GM21447 (cell line): ENCODE measurements at regions not wholly inside any gene's neighbourhood (a gene's known extent, or its start where the extent isn't known, plus 50 kb on each side); places are given as distances from the start of the nearest gene placed in this dataset.

Source experiments
- ATAC-seq: cut with Tn5 transposase; IDR thresholded peaks from one replicate; pipeline ENCODE4 v1.9.1; 2021; ENCODE audit not compliant: unreplicated experiment

GRCh38 chr21:28791595-28792282, 200.9 kb downstream of the LTN1 start:
- ATAC-seq: no peak

DNA sequence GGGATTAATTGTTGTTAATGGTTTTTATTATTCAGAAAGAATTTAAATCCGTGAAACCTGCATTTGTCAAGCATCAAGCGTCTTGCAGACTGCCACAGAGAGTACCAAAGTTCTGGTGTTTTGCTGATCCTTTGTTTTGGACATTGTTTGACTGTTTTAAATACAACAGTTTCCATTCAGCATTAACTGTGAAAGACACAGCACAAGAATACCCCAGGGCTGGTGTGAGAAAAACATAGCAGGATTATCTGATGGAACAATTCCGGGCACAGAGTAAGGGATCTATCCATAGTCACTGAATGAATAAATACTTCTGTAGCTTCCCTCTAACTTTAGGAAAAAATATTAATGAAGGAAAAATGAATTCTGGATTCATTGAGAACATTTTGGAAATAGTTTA, 202.3 kb downstream of the LTN1 start:
- ATAC-seq: no peak

DNA sequence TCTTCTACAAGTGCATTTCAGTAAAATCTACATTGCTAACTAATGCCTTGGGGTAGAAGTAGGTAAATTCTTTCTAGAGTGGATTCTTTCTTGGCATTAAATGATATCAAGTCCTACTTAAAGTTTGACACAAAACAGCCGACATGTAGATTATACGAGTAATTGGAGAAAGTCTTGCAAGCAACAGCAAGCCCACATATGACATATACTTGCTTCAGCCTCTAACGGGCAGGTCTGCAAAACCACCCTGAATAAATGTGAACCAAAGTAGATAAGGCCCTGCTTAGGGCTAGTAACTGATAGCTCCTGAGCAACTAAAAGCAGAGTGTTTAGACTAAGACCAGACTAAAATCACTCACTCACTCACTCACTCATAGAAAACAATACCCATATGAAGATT, 203.2 kb downstream of the LTN1 start:
- no peak for ATAC-seq

GRCh38 chr21:28788030-28788429, 204.6 kb downstream of the LTN1 start:
- no peak for ATAC-seq

GRCh38 chr21:28783641-28784185, 209.0 kb downstream of the LTN1 start:
- ATAC-seq: no peak

GRCh38 chr21:28781602-28782276, 210.9 kb downstream of the LTN1 start:
- ATAC-seq: no peak

GRCh38 chr21:28779914-28780313, 212.8 kb downstream of the LTN1 start:
- no peak for ATAC-seq

DNA sequence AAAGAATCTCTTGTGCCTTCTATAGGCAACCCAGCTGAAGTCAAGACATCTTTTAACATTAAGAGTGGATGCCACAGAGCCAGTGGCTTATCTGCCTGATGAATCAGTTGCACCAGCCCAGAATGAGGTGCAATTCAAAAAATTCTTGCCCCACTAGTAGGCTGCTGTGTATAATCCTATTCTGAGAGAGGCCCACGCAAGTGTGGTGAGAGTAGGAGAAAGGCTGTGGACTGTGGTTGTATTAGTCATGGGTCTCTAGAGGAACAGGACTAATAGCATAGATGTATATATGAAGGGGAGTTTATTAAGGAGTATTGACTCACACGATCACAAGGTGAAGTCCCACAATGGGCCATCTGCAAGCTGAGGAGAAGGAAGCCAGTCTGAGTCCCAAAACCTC, 216.4 kb downstream of the LTN1 start:
- ATAC-seq: no peak

DNA sequence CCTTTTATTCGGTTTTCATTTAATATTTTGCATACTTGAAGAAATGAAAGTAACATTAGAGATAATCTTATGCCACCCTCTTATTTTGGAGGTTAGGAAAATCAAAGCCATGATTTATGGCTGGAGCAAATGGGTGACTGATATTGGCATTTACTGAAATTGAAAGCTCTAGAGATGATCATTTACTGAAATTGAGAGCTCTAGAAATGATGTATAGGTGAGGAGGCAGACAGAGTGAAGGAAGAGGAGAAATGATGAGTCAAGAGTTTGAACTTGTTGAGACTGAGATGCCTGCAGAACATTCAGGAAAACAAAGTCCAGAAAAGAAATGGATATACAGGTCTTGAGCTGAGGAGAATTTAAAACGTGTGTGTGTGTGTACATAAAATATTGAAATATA, 217.6 kb downstream of the LTN1 start:
- no peak for ATAC-seq

DNA sequence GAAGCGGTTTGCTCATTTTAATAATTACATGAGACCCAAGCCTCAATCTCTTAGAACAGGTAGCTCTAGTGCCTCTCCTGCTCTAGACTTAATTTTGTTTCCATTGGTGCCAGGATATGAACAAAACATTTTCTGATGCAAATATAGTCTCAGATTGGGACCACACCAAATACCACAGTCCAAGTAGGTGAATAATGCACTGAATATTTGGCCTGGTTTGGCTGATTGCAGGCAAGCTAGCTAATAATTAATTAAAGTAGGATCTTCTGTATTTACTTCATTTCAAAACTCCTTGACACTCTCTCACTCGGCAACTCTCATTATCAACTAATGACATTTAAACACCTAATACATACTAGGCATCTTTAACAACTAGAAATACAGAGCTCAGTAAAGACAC, 219.6 kb downstream of the LTN1 start:
- no peak for ATAC-seq

DNA sequence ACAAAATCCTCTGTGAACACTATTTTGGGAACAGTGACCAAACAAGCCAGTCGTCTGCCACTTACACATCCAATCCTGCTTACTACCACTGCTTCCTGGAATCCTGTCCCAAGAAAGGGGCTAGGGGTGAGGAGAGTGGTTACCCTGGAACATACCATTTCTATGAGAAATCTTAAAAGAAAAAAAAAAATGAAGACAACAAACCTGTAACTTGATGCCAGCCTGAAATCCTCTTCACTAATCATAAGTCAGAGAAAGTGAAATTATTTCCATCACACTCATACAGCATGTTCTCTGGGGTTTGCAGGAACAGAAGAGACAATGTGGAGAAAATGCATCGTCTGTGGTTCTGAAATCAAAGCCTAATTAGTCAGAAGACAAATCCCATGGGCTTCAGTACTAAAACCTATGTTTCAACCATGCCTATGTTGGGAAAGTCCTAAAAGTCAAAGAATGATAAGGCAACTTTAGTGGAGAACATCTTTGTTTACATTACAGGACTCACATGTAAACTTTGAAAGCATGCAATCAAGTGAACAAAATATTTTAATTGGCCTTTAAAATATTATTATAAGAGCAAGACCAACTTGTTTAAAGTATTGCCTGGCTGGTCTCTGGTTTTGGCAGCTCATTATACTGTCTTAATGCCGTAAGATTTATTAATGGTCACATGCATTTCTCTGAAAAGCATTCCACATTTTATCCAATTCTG, 220.7 kb downstream of the LTN1 start:
- ATAC-seq: no peak

DNA sequence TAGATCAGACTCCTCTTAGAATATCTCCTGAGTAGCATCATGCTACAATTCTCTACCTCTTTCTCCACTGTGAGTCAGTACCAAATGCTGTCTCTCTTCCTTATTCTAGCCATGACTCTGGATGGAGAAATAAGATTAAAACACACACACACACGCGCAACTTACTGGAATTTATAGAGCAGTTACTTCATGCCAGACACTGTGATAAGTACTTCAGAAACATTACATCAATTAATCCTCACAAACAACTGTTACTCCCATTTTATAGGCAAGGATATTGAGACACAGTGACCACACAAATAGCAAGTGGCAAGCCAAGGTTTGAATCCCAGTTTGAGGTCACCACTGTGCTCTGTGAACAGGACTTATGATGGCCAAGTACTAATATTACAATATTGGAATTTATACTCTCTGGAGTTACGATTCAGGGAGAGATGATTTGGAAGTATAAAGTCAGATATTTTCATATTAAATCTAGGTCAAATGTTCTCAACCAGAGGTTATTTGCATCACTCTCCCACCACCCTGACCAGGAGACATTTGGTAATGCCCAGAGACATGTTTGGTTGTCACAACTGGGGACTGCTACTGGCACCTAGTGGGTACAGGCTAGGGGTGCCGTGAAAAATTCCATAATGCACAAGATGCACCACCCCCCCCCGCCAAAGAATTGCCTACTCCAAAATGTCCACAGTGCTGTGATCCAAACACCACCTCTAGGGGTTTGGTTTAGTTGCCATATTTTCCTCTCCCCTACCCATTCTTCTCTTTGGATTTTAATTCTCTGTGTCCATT, 221.6 kb downstream of the LTN1 start:
- no peak for ATAC-seq

DNA sequence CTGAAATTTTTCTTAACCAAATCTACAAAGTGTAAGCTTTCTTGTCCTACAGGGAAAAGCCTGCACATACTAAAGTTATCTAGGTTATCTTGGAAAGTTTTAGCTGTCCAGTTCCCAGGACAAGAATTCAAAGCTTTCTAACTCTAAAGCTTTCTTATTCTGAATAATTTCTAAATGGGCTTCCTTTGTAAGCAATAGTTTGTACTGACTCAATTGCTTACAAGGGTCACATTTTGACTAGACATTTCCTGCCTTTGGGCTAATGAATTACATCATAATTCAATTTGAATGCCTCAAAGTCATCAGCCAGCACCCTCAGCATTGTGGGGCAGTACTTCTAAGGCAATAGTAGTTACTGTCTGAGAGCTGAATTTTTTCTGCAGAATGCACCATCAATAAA, 223.0 kb downstream of the LTN1 start:
- ATAC-seq: no peak

DNA sequence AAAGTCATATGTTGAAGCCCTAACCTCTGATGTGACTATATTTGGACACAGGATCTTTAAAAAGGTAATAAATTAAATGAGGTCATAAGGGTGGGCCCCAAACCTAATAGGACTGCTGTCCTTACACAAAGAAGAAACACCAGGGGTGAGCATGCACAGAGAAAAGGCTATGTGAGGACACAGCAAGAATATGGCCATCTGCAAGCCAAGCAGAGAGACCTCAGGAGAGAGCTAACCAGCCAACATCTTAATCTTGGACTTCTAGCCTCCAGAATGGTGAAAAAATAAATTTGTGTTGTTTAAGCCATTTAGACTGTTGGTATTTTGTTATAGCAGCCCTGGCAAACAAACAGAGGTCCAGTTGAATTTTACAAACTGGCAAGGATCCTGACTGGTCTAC, 223.9 kb downstream of the LTN1 start:
- no peak for ATAC-seq

- ATAC-seq: no peak
Measured at GRCh38 chr21:28767523-28767922, 225.2 kb downstream of the LTN1 start.

GRCh38 chr21:28763809-28764418, 228.8 kb downstream of the LTN1 start:
- no peak for ATAC-seq

DNA sequence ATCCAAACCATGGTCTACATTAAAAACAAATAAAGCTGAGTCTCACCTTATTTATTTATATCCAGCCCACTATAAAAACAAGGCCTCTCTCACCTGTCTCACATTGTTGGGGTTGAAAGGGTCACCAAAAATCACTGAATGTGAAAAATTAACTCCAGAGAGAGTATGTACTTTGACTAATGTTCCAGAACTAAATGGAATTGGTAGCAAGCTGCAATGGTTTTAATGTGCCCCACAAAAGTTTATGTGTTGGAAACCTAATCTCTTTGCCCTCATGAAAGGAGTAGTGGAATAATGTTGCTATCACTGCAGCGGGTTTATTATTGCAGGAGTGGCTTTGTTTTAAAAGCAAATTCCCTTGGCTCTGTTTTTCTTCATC, 230.3 kb downstream of the LTN1 start:
- ATAC-seq: no peak

- no peak for ATAC-seq
Measured at GRCh38 chr21:28761674-28762356, 230.9 kb downstream of the LTN1 start.

DNA sequence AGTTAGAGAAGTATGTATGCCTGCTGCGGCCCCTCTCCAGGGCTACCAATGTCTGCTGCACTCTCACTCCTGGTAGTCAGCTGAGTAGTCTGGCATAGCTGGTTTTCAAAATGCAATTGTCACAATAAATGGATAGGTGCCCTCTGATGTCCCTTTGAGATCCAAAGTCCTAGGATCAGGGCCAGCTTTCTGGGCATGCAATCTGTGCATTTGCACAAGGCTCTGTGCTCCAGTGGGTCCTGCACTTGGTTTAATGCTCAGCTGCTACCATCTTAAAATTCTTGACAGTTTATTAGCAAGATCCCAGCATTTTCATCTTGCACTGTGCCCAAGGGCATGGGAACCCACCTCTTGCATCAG, 233.8 kb downstream of the LTN1 start:
- ATAC-seq: no peak
